GM13977 (cell line): ENCODE measurements at regions not wholly inside any gene's neighbourhood (a gene's known extent, or its start where the extent isn't known, plus 50 kb on each side); places are given as distances from the start of the nearest gene placed in this dataset.

Source experiments
- DNase-seq: peaks from one replicate; pipeline ENCODE4 v3.0.0; 2012; ENCODE audit warnings: low spot score
- in situ Hi-C: fragments of 300-500 bp; cut with MboI; formaldehyde crosslinking; loops from one replicate; pipeline ENCODE4 v1.12.0; 2022; ENCODE audit warnings: low sequenced_read_pairs, low pct_unique_long_range_greater_than_20kb, mixed read lengths, inconsistent platforms; ENCODE audit not compliant: unreplicated experiment
- TF ChIP-seq, protein P1 (sequence below): IDR thresholded peaks from 2 replicates; pipeline ENCODE4 v1.5.1; 2012; ENCODE audit warnings: mild to moderate bottlenecking, control low read depth; ENCODE audit not compliant: insufficient read depth; ENCODE audit errors: extremely low read depth, missing control alignments

DNA sequence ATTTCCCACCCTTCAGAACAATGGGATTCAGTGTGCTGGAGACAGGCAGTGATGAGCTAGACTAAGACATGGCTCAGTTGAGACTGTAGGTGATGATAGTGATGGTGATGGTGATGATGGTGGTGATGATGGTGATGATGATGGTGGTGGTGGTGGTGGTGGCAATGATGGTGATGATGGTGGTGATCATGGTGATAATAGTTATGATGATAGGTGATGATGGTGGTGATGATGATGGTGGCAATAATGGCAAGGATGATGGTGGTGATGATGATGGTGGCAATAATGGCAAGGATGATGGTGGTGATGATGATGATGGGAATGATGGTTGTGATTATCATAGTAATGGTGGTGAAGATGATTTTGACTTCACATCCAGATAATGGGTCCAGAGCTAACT, 176.7 kb downstream of the NXNL2 start:
- TF ChIP-seq, protein P1, sequence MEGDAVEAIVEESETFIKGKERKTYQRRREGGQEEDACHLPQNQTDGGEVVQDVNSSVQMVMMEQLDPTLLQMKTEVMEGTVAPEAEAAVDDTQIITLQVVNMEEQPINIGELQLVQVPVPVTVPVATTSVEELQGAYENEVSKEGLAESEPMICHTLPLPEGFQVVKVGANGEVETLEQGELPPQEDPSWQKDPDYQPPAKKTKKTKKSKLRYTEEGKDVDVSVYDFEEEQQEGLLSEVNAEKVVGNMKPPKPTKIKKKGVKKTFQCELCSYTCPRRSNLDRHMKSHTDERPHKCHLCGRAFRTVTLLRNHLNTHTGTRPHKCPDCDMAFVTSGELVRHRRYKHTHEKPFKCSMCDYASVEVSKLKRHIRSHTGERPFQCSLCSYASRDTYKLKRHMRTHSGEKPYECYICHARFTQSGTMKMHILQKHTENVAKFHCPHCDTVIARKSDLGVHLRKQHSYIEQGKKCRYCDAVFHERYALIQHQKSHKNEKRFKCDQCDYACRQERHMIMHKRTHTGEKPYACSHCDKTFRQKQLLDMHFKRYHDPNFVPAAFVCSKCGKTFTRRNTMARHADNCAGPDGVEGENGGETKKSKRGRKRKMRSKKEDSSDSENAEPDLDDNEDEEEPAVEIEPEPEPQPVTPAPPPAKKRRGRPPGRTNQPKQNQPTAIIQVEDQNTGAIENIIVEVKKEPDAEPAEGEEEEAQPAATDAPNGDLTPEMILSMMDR: no peak
- in situ Hi-C loops: no loop called here

DNA sequence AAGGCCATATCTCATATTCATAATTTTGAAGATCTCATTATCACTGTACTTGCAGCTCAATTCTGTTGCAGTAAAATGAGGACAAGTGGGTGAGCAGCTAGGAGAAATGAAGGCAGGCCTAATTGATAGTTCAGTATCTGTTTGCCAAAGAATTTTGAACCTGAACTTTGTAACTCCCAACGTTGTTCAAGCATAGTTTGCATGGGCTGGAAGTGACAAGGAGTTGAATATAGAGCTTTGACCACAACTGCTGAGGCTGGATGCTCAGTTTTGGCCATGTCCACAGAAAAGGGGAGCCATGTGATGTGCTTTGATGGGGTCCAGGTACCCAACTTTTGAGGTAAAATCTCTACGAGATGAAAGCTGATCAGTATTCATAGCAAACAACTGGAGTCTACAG, 177.5 kb downstream of the NXNL2 start:
- TF ChIP-seq, protein P1: no peak
- no peak for DNase-seq
- in situ Hi-C loops: no loop called here

More for the DNA sequence above, 176.7 kb downstream of the NXNL2 start:
- no peak for DNase-seq

DNA sequence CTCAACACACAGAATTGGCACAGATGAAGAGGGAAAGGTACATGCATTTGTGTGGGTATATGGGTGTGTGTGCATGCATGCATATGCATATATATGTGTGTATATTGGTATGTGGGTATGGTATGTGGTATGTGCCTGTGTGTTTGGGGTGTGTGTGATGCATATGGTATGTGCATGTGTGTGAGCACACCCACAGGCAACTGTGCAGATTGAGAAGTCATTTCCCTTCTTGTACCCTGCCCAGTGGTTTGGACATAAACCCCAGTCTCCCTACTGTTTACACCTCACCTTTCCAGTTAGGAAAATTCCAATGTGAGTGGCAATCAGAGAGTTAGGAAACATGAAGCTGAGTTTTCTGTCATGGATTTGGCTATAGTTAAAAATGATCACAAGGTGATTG, 178.0 kb downstream of the NXNL2 start:
- in situ Hi-C loops: no loop called here
- no peak for DNase-seq
- TF ChIP-seq, protein P1: no peak

DNA sequence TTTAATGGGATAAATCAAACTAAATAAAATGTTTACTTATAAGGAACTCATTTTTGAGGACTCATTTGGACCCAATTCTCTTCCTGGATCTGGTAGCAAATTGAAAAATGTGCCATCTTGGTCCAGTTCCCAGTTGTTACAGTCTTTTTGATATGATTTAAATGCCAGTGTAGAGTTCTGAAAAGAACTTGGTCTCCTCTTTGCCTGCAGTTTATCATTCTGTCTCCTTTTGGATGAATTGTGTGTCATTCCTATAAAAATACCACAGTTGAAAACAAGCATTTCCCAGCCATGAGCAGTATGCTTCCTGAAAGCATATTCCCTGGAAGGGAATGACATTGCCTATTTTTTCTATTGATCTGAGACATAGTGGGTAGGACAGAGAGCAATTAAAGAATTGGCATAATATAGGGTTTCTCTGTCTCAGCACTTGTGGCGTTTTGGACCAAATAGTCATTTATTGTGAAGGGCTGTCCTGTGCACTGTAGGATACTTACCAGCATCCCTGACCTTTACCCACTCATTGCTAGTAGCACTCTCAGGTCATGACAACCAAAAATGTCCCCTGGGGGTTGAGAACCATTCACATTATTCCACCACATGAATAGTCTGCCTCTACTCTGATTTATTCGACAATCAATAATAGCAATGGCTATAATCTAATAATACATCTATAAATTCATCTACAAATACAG, 181.8 kb downstream of the NXNL2 start:
- no peak for DNase-seq
- TF ChIP-seq, protein P1: no peak
- in situ Hi-C loops: no loop called here

DNA sequence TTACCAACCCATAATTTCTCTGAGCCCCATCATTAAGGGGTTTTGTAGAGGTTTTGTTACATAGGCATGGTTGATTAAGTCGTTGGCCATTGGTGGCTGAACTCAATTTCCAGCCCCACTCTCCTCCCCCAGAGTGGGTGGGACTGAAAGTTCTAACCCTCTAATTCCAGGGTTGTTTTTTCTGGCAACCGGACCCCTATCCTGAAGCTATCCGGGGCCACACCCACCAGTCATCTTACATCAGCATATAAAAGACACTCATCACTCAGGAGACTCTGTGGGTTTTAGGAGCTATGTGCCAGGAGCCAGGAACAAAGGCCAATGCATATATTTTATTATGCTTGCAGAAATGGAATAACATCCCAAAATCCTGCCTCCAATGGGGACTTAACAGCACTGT, 186.0 kb downstream of the NXNL2 start:
- TF ChIP-seq, protein P1: no peak
- in situ Hi-C loops: no loop called here
- DNase-seq: no peak

DNA sequence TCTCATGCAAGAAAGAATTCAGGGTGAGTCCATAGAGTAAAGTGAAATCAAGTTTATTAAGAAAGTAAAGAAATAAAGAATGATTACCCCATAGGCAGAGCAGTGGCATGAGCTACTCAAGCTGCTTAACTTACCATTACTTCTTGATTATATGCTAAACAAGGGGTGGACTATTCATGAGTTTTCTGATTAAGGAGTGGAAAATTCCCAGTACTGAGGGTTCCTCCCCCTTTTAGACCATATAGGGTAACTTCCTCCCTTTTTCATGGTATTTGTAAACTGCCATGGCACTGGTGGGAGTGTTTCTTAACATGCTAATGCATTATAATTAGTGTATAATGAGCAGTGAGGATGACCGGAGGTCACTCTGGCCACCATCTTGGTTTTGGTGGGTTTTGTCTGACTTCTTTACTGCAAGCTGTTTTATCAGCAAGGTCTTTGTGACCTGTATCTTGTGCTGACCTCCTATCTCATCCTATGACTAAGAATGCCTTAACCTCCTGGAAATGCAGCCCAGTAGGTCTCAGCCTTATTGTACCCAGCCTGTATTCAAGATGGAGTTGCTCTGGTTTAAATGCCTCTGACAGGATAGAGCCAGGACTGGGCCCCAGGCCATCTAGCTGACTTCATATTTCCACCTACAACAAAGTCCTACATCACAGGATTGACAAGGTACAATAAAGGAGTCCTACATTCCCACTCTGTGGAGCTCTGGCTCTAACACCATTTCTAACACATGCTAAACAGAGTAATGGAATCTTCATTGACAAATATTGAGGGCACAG, 186.7 kb downstream of the NXNL2 start:
- TF ChIP-seq, protein P1: no peak
- DNase-seq: no peak
- in situ Hi-C loops: no loop called here
